ENCODE measurements at regions not wholly inside any gene's neighbourhood (a gene's known extent, or its start where the extent isn't known, plus 50 kb on each side); places are given as distances from the start of the nearest gene placed in this dataset.

DNA sequence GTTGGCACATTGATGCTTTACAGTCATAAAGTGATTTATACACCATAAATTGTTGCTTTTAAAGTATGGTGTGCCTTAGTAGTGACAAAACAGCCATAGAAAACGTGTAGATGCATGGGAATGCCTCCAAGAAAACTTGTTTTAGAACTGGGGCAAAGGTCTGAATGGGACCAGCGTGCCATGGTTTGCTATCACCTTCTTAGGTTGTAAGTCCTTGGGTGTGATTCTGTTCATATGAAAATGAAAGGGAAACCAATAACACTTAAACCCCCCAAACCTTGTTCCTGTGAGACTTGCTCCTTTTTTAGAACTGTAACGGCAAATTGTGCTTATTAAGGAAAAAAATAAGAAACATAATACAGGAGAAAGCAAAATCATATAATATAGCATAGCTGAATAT is 603.3 kb upstream of the SLITRK6 start:
- Histone ChIP-seq H3K4me3 (no peak overlapping the region), H3K27ac (no peak overlapping the region), H3K27me3 (no peaks in the 10 kb centered on the region), H3K36me3 (no peaks in the 10 kb centered on the region), H3K4me1 (no peaks in the 10 kb centered on the region), H3K9me3 (no peaks in the 10 kb centered on the region)
- TF ChIP-seq, protein P1, sequence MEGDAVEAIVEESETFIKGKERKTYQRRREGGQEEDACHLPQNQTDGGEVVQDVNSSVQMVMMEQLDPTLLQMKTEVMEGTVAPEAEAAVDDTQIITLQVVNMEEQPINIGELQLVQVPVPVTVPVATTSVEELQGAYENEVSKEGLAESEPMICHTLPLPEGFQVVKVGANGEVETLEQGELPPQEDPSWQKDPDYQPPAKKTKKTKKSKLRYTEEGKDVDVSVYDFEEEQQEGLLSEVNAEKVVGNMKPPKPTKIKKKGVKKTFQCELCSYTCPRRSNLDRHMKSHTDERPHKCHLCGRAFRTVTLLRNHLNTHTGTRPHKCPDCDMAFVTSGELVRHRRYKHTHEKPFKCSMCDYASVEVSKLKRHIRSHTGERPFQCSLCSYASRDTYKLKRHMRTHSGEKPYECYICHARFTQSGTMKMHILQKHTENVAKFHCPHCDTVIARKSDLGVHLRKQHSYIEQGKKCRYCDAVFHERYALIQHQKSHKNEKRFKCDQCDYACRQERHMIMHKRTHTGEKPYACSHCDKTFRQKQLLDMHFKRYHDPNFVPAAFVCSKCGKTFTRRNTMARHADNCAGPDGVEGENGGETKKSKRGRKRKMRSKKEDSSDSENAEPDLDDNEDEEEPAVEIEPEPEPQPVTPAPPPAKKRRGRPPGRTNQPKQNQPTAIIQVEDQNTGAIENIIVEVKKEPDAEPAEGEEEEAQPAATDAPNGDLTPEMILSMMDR (IDR thresholded peaks at IDR 0.05), result no peak
- TF ChIP-seq POLR2A (IDR thresholded peaks at IDR 0.05), result no peak
- no peak for TF ChIP-seq POLR2AphosphoS5 (IDR thresholded peaks at IDR 0.05)
- TF ChIP-seq EP300 (IDR thresholded peaks at IDR 0.05), result no peak
- DNase-seq (no peak), ATAC-seq (ENCODE audit: low FRiP score in 2 of 2) (no peak)
- WGBS, 2 donors, result 71% methylated on average over 3 of the region's 3 CpGs

DNA sequence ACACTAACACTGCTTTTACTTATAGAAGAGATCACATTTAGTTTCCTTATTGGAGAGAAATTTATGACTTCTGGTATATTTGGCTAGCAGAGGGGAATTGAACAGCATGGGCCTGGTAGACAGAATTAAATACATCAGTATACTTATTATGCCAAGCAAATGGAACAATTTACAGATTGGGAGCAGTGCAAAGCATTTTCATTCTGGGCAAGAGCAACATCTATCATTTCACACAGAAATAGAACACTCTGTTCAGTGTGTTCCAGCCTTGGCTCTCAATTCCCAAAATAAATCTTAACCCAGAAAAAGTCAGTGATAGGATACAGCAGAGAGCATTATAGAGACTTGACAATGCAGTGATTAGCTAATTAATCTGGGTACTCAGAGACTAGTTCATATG is 604.0 kb upstream of the SLITRK6 start:
- no peak for ATAC-seq (ENCODE audit: low FRiP score in 2 of 2)
- Histone ChIP-seq H3K27me3 (no peaks in the 10 kb centered on the region), H3K4me3 (no peak overlapping the region), H3K9me3 (no peaks in the 10 kb centered on the region), H3K27ac (no peak overlapping the region), H3K36me3 (no peaks in the 10 kb centered on the region), H3K4me1 (no peaks in the 10 kb centered on the region)
- no peak for TF ChIP-seq EP300 (IDR thresholded peaks at IDR 0.05)
- TF ChIP-seq, protein P1 (IDR thresholded peaks at IDR 0.05), result no peak
- TF ChIP-seq POLR2A (IDR thresholded peaks at IDR 0.05), result no peak
- no peak for TF ChIP-seq POLR2AphosphoS5 (IDR thresholded peaks at IDR 0.05)
- no peak for DNase-seq

DNA sequence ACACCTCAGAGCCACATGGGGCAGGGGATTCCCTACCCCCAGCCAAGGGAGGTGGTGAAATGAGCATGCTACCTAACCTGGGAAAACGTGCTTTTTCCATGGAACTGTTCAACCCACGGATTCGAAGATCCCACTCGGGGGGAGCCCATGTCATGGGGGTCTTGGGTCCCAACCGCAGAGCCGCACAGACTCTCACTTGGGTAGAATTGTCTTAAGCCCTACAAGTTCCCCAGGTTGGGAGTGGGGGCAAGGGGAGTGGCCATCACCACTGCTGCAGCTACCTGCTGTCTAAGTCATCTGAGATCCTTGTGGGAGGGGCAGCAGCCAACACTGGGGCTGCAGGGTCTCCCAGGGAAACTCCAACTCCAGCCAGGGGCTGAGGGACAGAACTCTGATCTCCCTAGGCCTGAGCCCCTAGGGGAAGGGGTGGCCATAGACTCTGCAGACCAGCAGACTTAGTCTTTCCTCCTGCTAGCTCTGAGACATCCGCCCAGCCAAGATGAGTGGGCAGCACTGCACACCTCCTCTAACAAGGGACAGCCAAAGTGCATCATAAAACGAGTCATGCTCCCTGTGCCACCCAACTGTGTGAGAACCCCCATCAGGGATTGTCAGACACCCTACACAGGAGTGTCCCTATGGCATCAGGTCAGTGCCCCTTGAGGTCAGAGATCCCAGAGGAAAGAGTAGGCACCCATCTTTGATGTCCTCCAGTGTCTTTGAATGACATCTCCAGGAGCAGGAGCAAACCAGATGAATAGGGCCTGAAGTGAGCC is 610.4 kb upstream of the SLITRK6 start:
- Histone ChIP-seq H3K4me3 (no peak overlapping the region), H3K27ac (no peak overlapping the region), H3K4me1 (no peaks in the 10 kb centered on the region), H3K9me3 (peaks cover 0 to 3% (median 0%) of the 10 kb centered on the region in 4 donors), H3K36me3 (no peaks in the 10 kb centered on the region), H3K27me3 (no peaks in the 10 kb centered on the region)
- TF ChIP-seq, protein P1 (IDR thresholded peaks at IDR 0.05), result no peak
- TF ChIP-seq POLR2A (IDR thresholded peaks at IDR 0.05) (no peak), EP300 (IDR thresholded peaks at IDR 0.05) (no peak), POLR2AphosphoS5 (IDR thresholded peaks at IDR 0.05) (no peak)
- WGBS, 2 donors, result 77 to 87% methylated on average over 7 to 8 of the region's 8 CpGs
- DNase-seq (no peak), ATAC-seq (ENCODE audit: low FRiP score in 2 of 2) (no peak)

DNA sequence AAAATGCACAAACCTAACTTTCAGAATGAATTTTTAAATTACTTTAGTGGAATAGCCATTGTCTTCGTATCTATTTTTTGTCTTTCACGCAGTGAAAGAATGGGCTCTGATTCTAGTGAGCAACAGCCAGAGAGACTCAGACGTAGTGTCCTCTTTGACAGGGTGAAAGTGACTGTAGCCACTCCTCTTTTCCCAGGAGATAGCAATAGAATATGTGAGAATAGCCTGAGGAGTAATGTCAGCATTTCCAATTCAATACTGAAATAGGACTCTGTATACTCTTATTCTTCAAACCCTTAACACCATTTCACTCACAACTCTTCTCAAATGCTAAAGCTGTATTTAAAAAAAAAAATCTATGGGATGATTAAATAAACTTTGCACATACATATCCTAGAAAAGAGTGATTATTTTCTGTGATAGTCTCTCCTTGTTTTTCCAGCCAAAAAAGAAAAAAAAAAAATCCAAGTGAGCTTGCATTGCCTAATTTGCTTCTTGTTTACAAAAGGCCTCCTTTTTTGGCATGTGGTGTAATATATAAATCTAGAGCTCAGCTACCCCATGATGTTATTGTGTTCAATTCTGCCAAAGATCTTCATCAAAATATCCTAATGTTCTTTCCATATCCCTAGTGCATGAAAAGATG is 626.1 kb upstream of the SLITRK6 start:
- Histone ChIP-seq H3K4me1 (no peaks in the 10 kb centered on the region), H3K36me3 (no peaks in the 10 kb centered on the region), H3K27me3 (no peaks in the 10 kb centered on the region), H3K9me3 (no peaks in the 10 kb centered on the region), H3K4me3 (no peak overlapping the region), H3K27ac (no peak overlapping the region)
- 55 to 61% methylated on average over 3 of the region's 3 CpGs for WGBS, 2 donors
- TF ChIP-seq POLR2AphosphoS5 (IDR thresholded peaks at IDR 0.05) (no peak), POLR2A (IDR thresholded peaks at IDR 0.05) (no peak), EP300 (IDR thresholded peaks at IDR 0.05) (no peak)
- TF ChIP-seq, protein P1 (IDR thresholded peaks at IDR 0.05), result no peak
- no peak for DNase-seq
- ATAC-seq (ENCODE audit: low FRiP score in 2 of 2), result no peak
